ENCODE measurements at regions not wholly inside any gene's neighbourhood (a gene's known extent, or its start where the extent isn't known, plus 50 kb on each side); places are given as distances from the start of the nearest gene placed in this dataset.
"Not testable (repeated sequence)": the region's sequence is repeated elsewhere in the genome, so short reads cannot be mapped to it uniquely, and the experiment has no call there.

DNA sequence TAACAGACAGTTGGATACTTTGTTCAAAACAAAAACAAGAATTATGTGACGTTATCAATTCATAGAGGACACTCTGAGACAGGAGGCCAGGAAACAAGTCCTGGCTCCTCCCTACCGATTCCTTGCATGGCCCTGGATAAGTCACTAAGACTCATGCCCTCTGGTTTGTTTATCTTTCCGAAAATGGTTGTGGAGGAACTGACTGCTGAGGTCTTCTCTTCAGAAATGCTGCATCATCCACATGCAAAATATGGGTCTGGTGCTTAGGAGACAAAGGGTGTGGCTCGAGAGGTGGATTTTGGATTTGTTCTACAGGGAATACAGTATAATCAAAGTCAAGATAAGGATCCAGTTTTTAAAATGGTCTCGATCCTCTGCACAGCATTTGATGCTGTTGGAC, 130.9 kb downstream of the RELL1 start:
- Mint-ChIP-seq H3K27me3 (ENCODE audit: low read depth) (no peaks in the 10 kb centered on the region), H3K4me3 (no peak overlapping the region), H3K36me3 (ENCODE audit: low read depth) (peaks cover 37% of the 10 kb centered on the region), H3K27ac (ENCODE audit: unreplicated experiment) (no peak overlapping the region), H3K4me1 (no peaks in the 10 kb centered on the region), H3K9me3 (peaks cover 25% of the 10 kb centered on the region)
- TF ChIP-seq CTCF (conservative IDR thresholded peaks at IDR 0.05) = no peak
- no peak for DNase-seq (ENCODE audit: low read depth, low spot score)

DNA sequence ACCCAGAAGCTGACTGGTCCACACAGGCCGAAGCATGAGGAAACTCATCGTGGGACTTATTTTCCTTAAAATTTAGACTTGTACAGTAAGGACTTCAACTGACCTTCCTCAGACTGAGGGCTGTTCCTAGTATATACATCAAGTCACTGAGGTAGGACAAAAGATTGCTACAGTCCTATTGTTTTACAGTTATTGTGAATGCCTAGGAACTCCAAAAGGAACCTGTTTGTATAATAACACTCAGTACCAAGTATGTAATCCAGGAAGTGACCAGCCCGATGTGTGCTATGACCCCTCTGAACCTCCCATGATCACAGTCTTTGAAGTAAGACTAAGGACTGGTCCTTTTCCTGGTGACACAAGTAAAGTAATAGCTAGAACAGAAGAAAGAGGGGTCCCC, 136.3 kb downstream of the RELL1 start:
- not testable (repeated sequence) for H3K27me3 Mint-ChIP-seq (ENCODE audit: low read depth); H3K4me1 Mint-ChIP-seq; H3K27ac Mint-ChIP-seq (ENCODE audit: unreplicated experiment); DNase-seq (ENCODE audit: low read depth, low spot score); H3K4me3 Mint-ChIP-seq
- Mint-ChIP-seq H3K36me3 (ENCODE audit: low read depth) (peaks cover 34% of the 10 kb centered on the region), H3K9me3 (peaks cover 30% of the 10 kb centered on the region)

GRCh38 chr4:37549041-37549440, 137.1 kb downstream of the RELL1 start:
- peaks cover 29% of the 10 kb centered on the region for H3K9me3 Mint-ChIP-seq
- no peaks in the 10 kb centered on the region for H3K27me3 Mint-ChIP-seq (ENCODE audit: low read depth)
- H3K4me3 Mint-ChIP-seq = no peak overlapping the region
- peak overlapping the region; percentile 67 for H3K27ac Mint-ChIP-seq (ENCODE audit: unreplicated experiment)
- H3K4me1 Mint-ChIP-seq = peaks cover 7% of the 10 kb centered on the region
- DNase-seq (ENCODE audit: low read depth, low spot score) = no peak
- peaks cover 33% of the 10 kb centered on the region for H3K36me3 Mint-ChIP-seq (ENCODE audit: low read depth)
- no peak for TF ChIP-seq CTCF (conservative IDR thresholded peaks at IDR 0.05)

GRCh38 chr4:37546586-37546985, 139.6 kb downstream of the RELL1 start:
- DNase-seq (ENCODE audit: low read depth, low spot score) = no peak
- Mint-ChIP-seq H3K9me3 (peaks cover 27% of the 10 kb centered on the region), H3K27me3 (ENCODE audit: low read depth) (no peaks in the 10 kb centered on the region), H3K36me3 (ENCODE audit: low read depth) (peaks cover 28% of the 10 kb centered on the region), H3K4me3 (no peak overlapping the region), H3K27ac (ENCODE audit: unreplicated experiment) (no peak overlapping the region), H3K4me1 (peaks cover 19% of the 10 kb centered on the region)
- no peak for TF ChIP-seq CTCF (conservative IDR thresholded peaks at IDR 0.05)

DNA sequence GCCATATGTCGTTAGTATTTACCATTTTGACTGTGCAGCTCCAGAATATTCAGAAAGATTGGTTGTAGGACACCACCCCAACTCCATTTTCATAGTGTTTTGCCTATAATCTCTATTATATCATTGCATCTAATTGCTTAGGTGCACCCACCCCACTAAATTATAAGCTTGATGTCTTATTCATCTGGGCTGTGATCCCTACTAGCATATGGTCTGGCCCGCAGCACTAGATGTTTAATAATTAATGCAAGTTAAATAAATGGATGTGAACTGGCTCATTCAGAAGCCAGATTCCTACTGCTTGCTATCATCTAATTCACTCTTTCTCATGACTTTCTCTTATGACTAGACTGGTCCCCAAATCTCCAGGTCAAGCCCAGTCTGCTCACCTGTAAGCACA, 143.5 kb downstream of the RELL1 start:
- peaks cover 56% of the 10 kb centered on the region for H3K4me1 Mint-ChIP-seq
- no peak for DNase-seq (ENCODE audit: low read depth, low spot score)
- TF ChIP-seq CTCF (conservative IDR thresholded peaks at IDR 0.05) = no peak
- no peaks in the 10 kb centered on the region for H3K27me3 Mint-ChIP-seq (ENCODE audit: low read depth)
- peaks cover 16% of the 10 kb centered on the region for H3K9me3 Mint-ChIP-seq
- H3K4me3 Mint-ChIP-seq = no peak overlapping the region
- H3K36me3 Mint-ChIP-seq (ENCODE audit: low read depth) = peaks cover 21% of the 10 kb centered on the region
- no peak overlapping the region for H3K27ac Mint-ChIP-seq (ENCODE audit: unreplicated experiment)

DNA sequence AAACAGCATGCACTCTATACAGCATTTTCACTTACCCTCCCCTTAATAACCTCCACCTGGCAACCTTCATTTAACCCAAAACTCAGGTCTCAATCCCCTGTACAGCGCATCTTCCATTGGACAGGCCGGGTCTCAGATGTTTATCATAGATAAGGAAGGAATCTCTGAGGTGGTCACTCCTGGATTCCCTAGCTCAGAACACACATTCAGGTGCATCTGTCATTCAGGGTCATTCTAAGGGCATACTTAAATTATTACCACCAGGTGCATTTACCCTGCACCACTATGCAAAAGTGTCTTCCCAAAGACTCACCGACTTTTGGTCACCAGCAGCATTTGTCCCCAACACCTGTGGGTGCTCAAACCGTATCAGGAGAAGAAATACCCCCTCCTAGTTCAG, 144.2 kb downstream of the RELL1 start:
- Mint-ChIP-seq H3K36me3 (ENCODE audit: low read depth) (peaks cover 16% of the 10 kb centered on the region), H3K9me3 (peaks cover 13% of the 10 kb centered on the region), H3K27ac (ENCODE audit: unreplicated experiment) (peak overlapping the region; percentile 13), H3K4me1 (peaks cover 56% of the 10 kb centered on the region), H3K27me3 (ENCODE audit: low read depth) (no peaks in the 10 kb centered on the region), H3K4me3 (no peak overlapping the region)
- no peak for TF ChIP-seq CTCF (conservative IDR thresholded peaks at IDR 0.05)
- DNase-seq (ENCODE audit: low read depth, low spot score) = no peak
